Ishikawa (cell line): ENCODE measurements at regions not wholly inside any gene's neighbourhood (a gene's known extent, or its start where the extent isn't known, plus 50 kb on each side); places are given as distances from the start of the nearest gene placed in this dataset.

ENCODE experiments used
- EP300 ChIP-seq: IDR thresholded peaks from 2 replicates; pipeline ENCODE4 v1.6.1; 2012; ENCODE audit warnings: borderline replicate concordance
- RAD21 ChIP-seq: IDR thresholded peaks from 2 replicates; pipeline ENCODE4 v1.6.1; 2012; ENCODE audit warnings: low read depth
- TAF1 ChIP-seq: IDR thresholded peaks from 2 replicates; pipeline ENCODE4 v1.6.1; 2012; ENCODE audit warnings: low read depth, mild to moderate bottlenecking
- TF ChIP-seq, protein P1 (sequence below): IDR thresholded peaks from 2 replicates; pipeline ENCODE4 v1.6.1; 2012; ENCODE audit warnings: low read depth, mild to moderate bottlenecking

DNA sequence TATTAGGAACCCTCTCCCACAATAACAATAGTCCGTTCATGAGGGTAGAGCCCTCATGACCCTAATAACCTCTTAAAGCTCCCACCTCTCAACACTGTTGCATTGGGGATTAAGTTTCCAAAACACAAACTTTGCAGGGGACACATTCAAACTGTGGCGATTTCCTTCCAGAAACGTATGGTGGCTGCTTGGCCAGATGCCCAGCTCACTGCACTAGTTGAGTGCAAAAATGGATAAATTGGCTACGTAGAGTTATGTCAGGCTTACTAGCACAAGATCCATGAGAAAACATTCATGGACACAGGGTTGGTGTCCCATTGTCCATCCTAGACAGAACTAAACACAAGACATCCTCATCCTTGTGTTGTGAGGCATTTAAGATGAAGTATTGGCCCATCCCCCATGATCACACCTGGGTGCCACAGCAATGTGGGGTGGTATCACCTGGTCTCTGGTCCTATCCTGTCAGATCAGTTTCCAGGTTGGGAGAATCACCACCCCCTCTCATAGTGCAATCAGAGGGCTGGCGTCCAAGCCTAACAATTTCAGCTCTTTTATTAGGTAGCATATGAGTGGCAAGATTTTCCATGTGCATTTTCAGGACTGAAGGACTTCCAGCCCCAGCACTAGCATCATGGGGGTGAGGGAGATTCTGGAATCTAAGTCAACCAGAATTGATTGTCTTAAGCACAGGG lies 63.4 kb upstream of the ELOVL5 start:
- TF ChIP-seq, protein P1, sequence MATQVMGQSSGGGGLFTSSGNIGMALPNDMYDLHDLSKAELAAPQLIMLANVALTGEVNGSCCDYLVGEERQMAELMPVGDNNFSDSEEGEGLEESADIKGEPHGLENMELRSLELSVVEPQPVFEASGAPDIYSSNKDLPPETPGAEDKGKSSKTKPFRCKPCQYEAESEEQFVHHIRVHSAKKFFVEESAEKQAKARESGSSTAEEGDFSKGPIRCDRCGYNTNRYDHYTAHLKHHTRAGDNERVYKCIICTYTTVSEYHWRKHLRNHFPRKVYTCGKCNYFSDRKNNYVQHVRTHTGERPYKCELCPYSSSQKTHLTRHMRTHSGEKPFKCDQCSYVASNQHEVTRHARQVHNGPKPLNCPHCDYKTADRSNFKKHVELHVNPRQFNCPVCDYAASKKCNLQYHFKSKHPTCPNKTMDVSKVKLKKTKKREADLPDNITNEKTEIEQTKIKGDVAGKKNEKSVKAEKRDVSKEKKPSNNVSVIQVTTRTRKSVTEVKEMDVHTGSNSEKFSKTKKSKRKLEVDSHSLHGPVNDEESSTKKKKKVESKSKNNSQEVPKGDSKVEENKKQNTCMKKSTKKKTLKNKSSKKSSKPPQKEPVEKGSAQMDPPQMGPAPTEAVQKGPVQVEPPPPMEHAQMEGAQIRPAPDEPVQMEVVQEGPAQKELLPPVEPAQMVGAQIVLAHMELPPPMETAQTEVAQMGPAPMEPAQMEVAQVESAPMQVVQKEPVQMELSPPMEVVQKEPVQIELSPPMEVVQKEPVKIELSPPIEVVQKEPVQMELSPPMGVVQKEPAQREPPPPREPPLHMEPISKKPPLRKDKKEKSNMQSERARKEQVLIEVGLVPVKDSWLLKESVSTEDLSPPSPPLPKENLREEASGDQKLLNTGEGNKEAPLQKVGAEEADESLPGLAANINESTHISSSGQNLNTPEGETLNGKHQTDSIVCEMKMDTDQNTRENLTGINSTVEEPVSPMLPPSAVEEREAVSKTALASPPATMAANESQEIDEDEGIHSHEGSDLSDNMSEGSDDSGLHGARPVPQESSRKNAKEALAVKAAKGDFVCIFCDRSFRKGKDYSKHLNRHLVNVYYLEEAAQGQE, result no peak
- TF ChIP-seq TAF1 (no peak), EP300 (no peak), RAD21 (no peak)
